Peyer's patch (tissue), 4 donors: ENCODE measurements at regions not wholly inside any gene's neighbourhood (a gene's known extent, or its start where the extent isn't known, plus 50 kb on each side); places are given as distances from the start of the nearest gene placed in this dataset.
A peak's percentile ranks its signal among the peaks of the same experiment; 100 is the strongest.

ENCODE experiments used
- DNase-seq, 3 donors: peaks; one replicate each; pipeline ENCODE4 v3.0.0-alpha.2; 2017 to 2019
- H3K27ac ChIP-seq, 4 donors: fragments of 200-600 bp; sonication (generic); one replicate each; pipeline ENCODE4 v1.5.1; 2016 to 2019
- H3K27me3 ChIP-seq, 2 donors: fragments of 200-600 bp; sonication (generic); one replicate each; pipeline ENCODE4 v1.5.1; 2019
- H3K36me3 ChIP-seq, 3 donors: fragments of 200-600 bp; sonication (generic); one replicate each; pipeline ENCODE4 v1.5.1; 2016 to 2019
- H3K4me1 ChIP-seq, 4 donors: fragments of 200-600 bp; sonication (generic); one replicate each; pipeline ENCODE4 v1.5.1; 2016 to 2019
- H3K4me3 ChIP-seq, 4 donors: fragments of 200-600 bp; sonication (generic); 1 replicate in 3 of 4; 2 replicates in 1 of 4; pipeline ENCODE4 v1.5.1; 2016 to 2019; ENCODE audit warnings: mild to moderate bottlenecking in 1 of 4
- H3K9me3 ChIP-seq, 4 donors: fragments of 200-600 bp; sonication (generic); one replicate each; pipeline ENCODE4 v1.5.1; 2016 to 2019; ENCODE audit warnings: mild to moderate bottlenecking in 1 of 4
- POLR2A ChIP-seq, 2 donors: fragments of 450-650 bp; IDR thresholded peaks; one replicate each; pipeline ENCODE4 v1.5.1; 2017; ENCODE audit warnings: antibody characterized with exemption in 2 of 2, mild to moderate bottlenecking in 2 of 2, moderate library complexity in 2 of 2
- TF ChIP-seq, protein P1 (sequence below), 6 experiments: fragments of 450-650 bp in 4 of 6; fragments of 200-600 bp in 2 of 6; sonication (generic) in 1 of 6; IDR thresholded peaks; one replicate each; pipeline ENCODE4 v1.5.1; 2017 to 2019; ENCODE audit warnings: antibody characterized with exemption in 6 of 6, mild to moderate bottlenecking in 3 of 6, moderate library complexity in 1 of 6

DNA sequence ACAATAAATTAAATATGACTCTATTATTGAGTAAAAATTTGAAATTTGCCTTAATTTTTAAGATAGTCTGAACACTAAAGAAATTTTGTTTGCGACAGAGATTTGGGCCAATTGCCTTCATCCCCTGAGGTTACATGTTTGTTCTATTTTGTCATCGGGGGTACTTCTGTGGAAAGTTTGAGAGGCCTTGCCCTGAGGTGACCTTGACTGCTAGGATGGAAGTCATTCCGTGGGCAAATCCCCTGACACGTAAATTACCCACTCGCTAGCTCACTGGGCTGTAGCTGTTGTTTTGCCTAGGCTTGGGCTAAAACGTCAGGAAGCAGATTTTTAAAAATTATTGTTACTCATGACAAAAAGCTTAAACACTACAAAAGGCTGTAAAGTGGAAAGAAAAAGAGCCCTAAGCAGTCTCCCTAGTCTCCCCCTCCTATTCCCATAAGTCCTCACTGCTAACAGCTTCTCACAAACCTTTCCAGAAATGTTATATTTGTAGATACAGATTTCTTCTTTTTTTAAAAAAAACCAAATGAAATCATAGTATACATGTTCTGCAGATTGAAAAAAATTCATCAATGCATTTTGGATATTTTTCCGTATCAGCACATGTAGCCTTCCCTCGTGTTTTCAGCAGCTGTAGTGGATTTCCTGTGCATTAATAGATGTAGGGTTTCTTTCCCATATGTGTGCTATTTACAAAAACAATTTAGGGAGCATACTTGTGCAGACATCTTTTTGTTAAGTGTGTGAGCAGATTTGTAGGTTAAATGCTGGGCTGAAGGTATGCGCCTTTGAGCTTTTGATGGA lies 142.7 kb downstream of the MRPS6 start:
- H3K27me3 ChIP-seq, result no peaks in the 10 kb centered on the region
- no peak for DNase-seq
- H3K36me3 ChIP-seq, result no peaks in the 10 kb centered on the region
- TF ChIP-seq, protein P1, sequence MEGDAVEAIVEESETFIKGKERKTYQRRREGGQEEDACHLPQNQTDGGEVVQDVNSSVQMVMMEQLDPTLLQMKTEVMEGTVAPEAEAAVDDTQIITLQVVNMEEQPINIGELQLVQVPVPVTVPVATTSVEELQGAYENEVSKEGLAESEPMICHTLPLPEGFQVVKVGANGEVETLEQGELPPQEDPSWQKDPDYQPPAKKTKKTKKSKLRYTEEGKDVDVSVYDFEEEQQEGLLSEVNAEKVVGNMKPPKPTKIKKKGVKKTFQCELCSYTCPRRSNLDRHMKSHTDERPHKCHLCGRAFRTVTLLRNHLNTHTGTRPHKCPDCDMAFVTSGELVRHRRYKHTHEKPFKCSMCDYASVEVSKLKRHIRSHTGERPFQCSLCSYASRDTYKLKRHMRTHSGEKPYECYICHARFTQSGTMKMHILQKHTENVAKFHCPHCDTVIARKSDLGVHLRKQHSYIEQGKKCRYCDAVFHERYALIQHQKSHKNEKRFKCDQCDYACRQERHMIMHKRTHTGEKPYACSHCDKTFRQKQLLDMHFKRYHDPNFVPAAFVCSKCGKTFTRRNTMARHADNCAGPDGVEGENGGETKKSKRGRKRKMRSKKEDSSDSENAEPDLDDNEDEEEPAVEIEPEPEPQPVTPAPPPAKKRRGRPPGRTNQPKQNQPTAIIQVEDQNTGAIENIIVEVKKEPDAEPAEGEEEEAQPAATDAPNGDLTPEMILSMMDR (IDR thresholded peaks at IDR 0.05), result no peak
- TF ChIP-seq POLR2A (IDR thresholded peaks at IDR 0.05), result no peak
- H3K27ac ChIP-seq, result no peak overlapping the region
- H3K4me1 ChIP-seq, result no peaks in the 10 kb centered on the region
- no peak overlapping the region for H3K4me3 ChIP-seq
- no peaks in the 10 kb centered on the region for H3K9me3 ChIP-seq

GRCh38 chr21:34216718-34217032 lies 143.3 kb downstream of the MRPS6 start:
- H3K9me3 ChIP-seq, result no peaks in the 10 kb centered on the region
- no peak overlapping the region for H3K27ac ChIP-seq
- no peak for TF ChIP-seq POLR2A (IDR thresholded peaks at IDR 0.05)
- TF ChIP-seq, protein P1 (IDR thresholded peaks at IDR 0.05), result no peak
- no peak for DNase-seq
- no peaks in the 10 kb centered on the region for H3K27me3 ChIP-seq
- no peak overlapping the region for H3K4me3 ChIP-seq
- H3K4me1 ChIP-seq, result no peaks in the 10 kb centered on the region
- no peaks in the 10 kb centered on the region for H3K36me3 ChIP-seq

GRCh38 chr21:34217263-34217662 lies 143.9 kb downstream of the MRPS6 start:
- no peaks in the 10 kb centered on the region for H3K9me3 ChIP-seq
- H3K4me1 ChIP-seq, result no peaks in the 10 kb centered on the region
- no peaks in the 10 kb centered on the region for H3K36me3 ChIP-seq
- H3K27me3 ChIP-seq, result no peaks in the 10 kb centered on the region
- no peak overlapping the region for H3K4me3 ChIP-seq
- no peak for TF ChIP-seq POLR2A (IDR thresholded peaks at IDR 0.05)
- TF ChIP-seq, protein P1 (IDR thresholded peaks at IDR 0.05), result no peak
- DNase-seq, result no peak
- H3K27ac ChIP-seq, result no peak overlapping the region

DNA sequence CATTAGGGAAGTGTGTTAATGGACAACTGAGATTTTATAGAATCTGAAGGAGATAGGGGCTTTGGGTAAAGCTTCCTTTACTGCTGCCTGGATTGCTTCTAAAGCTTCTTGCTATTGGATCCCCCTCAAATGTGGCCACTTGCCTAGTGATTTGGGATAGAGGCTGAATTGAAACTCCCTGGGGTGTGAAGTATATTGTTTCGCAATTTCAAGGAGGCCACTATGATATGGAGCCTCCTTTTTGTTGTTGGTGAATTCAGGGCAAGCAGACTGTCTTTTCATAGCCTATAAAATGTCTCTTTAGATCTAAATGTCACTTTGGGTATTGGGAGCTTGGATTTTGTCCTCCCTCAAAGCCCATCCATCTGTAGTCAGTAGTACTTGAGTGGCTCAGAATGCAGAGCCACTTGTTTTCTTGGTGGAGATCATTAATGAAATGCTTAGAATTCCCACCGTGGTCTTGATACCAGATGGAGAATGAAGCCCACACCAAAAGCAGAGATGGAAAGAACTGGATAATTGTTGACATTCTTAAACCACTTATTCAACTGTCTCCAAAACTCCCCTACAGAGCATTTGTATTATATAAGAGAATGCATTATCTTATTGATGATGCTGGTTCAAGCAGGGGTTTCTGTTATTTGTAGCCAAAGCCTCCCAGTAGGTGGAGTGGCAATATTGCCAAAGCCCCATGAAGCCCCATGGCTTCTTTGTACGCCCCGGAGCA lies 144.3 kb upstream of the KCNE2 start:
- Histone ChIP-seq H3K4me3 (no peak overlapping the region), H3K27ac (no peak overlapping the region), H3K9me3 (no peaks in the 10 kb centered on the region), H3K36me3 (no peaks in the 10 kb centered on the region), H3K4me1 (no peaks in the 10 kb centered on the region), H3K27me3 (no peaks in the 10 kb centered on the region)
- no peak for DNase-seq
- TF ChIP-seq, protein P1 (IDR thresholded peaks at IDR 0.05), result no peak
- TF ChIP-seq POLR2A (IDR thresholded peaks at IDR 0.05), result no peak

GRCh38 chr21:34220556-34221195 lies 143.1 kb upstream of the KCNE2 start:
- Histone ChIP-seq H3K4me3 (no peak overlapping the region), H3K36me3 (no peaks in the 10 kb centered on the region), H3K9me3 (no peaks in the 10 kb centered on the region), H3K27me3 (no peaks in the 10 kb centered on the region), H3K4me1 (no peaks in the 10 kb centered on the region), H3K27ac (peak overlapping the region in 2 of 4 donors; percentile 12 to 37)
- DNase-seq, result no peak
- TF ChIP-seq, protein P1 (IDR thresholded peaks at IDR 0.05), result no peak
